Dedifferentiated amniotic fluid mesenchymal stem cell (primary cell): ENCODE measurements at regions not wholly inside any gene's neighbourhood (a gene's known extent, or its start where the extent isn't known, plus 50 kb on each side); places are given as distances from the start of the nearest gene placed in this dataset.
"Not testable (repeated sequence)": the region's sequence is repeated elsewhere in the genome, so short reads cannot be mapped to it uniquely, and the experiment has no call there.

ENCODE experiments used
- DNase-seq: peaks from one replicate; pipeline ENCODE4 v3.0.0-alpha.2; 2016; ENCODE audit errors: extremely low spot score

DNA sequence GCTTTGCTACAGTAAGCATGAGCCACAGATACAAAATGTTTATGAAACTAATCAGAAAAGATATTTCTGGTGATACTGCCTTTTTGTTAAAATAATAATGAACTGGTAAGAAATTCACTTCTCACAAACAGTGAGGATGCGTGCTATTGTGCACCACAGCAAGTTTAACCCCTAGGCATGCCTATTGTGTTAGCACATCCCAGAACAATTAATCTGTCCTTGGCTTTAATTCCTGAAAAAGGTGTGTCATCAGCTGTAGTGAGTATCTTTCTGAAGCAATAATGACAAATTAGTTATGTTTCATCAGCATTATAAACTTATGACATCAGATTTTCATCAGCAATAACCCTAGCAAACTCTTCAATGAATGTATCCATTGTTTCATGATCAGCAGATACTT, 1307.2 kb downstream of the EFNA5 start:
- no peak for DNase-seq

DNA sequence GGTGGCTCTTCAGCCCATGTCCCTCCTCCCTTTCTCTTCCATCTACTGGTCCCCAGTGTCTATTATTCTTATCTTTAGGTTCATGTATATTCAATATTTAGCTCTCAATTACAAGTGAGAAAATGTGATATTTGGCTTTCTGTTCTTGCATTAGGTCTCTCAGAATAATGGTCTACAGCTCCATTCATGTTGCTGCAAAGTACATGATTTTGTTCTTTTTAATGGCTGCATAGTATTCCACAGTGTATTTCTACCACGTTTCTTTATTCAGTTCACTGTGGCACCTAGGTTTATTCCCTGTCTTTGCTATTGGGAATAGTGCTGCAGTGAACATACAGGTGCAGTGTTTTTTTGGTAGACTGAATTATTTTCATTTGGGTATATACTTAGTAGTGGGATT, 1308.8 kb downstream of the EFNA5 start:
- no peak for DNase-seq

DNA sequence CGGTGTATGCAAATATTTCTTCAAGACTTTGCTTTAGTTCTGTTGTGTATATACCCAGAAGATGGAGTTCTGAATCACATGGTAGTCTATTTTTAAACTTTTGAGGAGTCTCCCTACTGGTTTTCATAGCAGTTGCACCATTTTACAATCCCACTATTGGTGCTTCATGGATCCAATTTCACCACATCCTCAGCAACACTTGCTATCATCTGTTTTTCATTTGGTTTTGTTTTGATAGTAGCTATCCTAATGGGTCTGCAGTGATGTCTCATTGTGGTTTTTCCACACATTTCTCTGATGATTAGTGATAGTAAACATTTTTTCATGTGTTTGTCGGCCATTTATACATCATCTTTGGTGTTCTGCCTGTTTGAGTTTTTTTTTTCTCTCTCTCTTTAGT, 1339.3 kb downstream of the EFNA5 start:
- DNase-seq, result peak; percentile 78

DNA sequence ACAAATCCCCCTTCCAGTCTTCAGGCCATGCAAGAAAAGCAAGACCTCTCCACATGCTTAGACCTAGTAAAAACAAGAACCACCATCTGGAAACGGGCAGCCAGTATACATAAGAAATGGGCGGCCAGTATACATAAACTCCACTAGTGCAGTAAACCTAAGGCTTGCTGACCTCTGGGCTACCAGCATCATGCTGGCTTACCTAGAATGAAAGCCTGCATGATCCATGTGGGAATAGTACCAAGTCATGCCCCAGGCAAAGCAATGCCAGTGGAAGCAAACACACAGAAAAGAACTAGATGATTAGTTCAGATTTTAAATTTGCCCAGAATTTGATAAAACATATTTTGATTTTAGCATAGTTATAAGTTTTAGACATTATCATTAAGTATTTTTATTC, 1346.4 kb downstream of the EFNA5 start:
- DNase-seq, result no peak

DNA sequence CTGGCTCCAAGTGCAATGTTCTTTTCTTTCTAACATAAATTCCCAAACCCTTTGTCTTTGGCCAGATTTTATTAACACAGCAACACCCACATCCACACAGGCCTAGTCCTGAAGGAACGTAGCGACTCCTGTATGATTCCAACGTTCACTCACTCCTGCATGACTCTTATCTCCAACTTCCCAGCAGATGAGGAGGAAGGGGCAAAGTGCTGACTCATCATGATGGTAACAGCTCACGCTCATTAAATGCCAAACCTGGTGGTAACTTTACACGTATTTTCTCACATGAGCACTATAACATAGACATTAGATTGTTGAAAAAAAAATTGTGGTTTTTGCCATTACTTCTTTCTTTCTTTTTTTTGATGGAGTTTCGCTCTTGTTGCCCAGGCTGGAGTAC, 1349.5 kb downstream of the EFNA5 start:
- DNase-seq, result no peak

DNA sequence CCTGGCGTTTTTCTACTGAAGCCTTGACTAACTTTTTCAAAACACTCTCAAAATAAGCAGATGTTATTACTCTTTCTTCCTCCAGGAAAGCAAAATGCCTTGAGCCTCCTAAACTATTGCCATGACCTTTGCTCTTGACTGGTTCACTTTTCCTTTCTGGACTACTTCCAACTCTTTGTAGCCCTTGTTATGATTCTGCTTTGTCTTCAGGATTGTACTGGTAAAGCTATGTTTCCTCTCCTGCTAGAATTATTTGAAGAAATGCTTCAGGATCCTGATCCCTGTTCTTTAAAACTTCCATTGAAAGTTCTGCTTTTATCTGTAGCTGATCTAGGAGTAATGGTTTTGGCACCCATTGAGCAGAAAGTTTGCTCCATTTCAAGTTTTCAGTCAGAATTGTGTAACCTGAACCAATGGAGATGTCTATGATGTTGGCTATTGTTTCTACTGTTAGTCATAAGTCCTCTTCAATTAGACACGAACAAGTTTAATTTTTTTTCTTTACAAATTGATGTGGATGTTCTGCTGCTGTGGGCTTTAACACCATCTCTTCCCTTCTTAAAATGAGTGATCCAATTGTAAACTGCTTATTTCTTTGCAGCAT, 1356.4 kb downstream of the EFNA5 start:
- DNase-seq, result peak; percentile 48

DNA sequence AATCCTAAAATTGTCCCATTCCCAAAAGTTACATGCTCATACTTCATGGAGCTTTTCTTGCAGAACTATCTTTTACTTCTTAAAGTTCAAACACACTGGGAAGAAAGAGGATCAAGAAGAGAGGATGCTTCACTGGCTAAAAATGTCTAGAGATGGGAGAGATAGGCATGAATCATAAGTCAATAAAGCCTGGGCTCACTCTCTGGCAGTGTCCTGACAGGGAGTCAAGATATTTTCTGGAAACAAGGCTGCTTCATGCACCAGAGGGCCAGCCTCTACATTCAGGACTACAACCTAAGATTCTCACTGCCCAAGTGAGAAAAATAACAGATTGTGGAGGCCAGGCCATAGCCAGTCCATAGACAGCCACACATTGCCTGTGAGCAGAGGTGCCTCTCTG, 1358.4 kb downstream of the EFNA5 start:
- peak; percentile 44 for DNase-seq

DNA sequence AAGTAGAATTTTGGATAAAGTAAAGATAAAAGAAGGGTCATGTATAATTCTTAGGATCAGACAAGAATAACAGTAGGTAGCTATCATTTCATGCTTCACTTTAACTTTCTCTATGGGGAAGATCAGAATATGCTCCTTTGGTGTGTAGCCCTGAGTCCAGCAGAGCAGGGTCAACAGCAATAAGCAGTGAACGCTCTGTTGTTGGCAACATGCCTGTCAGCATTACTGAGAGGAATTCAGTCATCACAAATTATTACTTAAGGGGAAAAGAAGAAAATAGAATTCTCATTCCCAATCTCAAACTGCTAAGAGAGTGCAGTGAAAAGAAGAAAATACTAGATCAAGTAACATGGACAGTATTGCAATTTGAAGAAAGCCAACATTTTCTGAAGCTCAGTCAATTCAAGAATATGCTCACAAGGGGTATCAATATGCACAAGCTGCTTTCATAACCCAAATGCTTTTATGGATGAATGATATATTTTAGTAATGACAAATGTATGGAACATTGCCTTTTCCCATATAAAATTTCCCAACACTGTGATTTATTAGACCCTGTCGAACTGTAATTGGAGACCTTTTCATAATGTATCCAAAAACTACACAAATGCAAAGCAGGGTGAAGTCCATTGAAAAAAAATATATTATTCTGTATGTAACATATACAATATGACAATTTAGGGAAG, 1359.4 kb downstream of the EFNA5 start:
- peak; percentile 23 for DNase-seq

DNA sequence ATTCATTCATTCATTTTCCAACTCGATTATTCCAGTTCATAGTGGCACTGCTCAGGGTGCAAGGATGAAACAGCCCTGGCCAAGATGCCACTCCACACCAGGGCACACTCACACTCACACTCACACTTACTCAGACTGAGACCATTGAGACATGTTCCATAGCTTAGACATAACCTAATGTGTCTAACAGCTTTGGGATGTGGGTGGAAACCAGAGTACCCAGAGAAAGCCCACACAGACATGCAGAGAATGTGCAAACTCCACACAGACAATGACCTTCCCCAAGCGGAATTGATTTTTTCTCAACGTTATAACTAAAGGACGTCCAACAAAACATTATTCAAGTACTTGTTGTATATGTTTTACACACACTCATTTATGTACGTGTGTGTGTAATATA, 1363.5 kb downstream of the EFNA5 start:
- DNase-seq, result no peak

DNA sequence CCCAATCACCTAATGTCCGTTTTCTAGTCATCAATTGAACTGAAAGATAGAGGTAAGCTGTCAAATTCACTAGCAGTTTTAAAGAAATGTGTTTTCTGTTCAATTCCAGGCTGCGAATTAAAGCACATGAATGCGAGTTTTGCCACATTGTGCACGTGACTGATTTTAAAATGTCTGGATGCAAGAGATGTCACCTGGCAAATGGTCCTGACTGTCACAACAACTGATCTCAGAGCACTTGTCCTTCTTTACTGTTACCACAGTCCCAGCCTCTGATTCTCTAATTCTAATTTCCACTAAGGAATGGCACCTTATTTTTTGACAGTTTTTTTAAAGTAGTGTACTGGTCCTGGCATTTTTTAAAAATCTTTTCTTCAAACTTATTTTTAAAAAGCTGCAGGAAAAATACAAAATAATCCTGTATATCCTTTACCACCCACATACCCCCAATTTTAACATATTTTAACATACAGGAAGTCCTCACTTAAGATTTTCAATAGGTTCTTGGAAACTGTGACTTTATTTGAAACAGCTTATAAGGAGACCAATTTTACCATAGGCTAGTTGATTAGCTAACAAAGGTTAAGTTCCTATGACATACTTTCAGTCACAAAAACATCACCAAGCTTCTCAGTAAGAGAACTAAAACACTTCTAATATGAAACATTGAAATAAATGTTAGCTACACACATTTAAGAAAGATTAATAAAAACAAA, 1364.3 kb downstream of the EFNA5 start:
- DNase-seq, result no peak

DNA sequence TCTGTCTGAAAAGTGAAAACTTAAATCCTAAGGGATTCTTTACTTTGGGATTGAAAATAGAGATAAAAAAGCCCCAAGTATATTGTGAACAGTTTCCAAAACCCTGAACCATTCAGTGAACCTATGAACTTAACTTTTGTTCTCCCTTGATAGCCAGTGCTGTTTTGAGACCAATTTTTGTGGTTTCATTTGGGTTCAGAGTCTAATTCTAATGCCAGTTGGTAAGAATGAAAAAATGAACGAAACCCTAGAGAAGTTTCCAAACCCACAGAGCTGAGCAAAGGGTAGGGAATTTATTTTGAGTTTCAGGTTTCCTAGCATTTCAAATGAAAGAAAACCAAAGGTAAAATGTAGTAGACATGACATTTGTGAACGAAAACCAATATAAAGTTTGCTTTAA, 1366.8 kb downstream of the EFNA5 start:
- DNase-seq, result peak; percentile 34

DNA sequence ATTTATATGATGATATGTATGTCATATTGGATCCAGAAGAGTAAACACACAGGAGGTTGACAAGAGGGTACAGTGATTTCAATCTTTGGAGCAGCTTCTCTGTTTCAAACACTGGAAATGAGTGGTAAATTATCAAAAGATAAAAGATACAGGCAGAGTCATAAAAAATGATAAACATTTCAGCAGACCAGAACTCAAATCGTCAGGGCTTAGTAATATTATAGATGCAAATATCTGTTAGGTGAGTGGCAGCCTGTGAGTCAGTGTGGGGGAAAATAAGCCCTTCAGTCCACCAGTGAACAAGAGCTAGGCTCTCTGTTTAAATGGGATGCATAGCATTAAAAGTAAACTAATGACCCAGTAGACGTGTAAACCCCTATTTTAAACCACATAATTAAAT, 1378.1 kb downstream of the EFNA5 start:
- no peak for DNase-seq

DNA sequence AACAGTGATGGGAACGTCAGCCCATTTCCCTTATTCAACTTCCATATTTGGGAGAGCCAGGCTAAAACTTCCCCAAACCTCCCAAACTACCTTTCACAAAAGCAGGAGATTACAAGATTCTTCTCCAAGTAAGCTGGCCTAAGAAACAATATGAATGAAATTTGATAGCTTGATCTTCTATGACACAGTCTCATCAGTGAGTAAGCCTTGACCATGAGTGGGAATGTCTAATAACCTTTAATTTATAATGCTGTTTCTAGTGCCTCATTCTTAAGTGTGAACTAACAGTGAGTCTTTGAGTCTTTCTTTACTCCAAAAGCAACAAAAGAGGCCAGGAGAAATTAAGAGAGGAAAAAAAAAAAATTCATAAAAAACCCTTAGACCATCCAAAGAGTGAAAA, 1379.9 kb downstream of the EFNA5 start:
- DNase-seq, result no peak

DNA sequence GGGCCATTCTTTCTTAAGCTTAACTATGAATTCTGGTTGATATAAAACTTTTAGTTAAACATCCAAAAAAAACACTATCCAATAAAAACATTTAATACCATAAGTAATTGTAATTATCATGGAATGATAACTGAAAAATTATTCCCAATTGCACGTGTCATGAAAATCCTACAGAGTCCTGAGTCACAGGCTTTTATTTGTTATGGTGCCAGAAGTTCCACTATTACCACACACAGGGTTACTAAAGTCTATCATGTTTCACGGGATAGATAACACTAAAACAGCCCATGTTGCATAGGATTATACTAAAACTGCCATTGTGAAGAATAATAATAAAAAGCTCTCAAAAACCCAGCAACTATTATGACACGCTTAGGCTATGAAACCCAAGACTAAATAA, 1381.8 kb downstream of the EFNA5 start:
- no peak for DNase-seq

DNA sequence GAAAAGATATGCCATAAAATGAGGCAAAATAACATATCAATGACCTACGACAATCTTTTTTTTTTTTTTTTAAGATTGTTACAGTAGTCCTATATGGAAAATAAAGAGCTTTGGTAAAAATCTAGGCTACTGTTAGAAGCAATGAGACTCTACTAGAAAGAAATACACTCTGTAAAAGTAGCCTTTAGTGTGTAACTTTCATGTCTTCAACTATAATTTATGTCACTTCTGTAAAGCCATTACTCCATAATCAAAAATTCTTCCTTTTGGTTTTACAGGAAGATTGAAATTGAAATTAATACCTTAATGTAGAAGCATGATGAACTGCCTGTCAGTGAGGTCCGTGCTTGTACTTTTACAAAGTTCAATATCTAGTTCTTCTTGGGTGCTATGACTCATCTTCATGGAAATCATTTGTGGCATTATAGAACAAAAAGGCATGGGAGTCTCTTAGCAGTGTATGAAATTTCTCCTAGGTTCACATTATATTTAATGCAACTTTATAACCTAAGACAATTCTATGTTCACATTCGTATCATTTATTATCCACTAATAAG, 1393.1 kb downstream of the EFNA5 start:
- DNase-seq, result no peak

DNA sequence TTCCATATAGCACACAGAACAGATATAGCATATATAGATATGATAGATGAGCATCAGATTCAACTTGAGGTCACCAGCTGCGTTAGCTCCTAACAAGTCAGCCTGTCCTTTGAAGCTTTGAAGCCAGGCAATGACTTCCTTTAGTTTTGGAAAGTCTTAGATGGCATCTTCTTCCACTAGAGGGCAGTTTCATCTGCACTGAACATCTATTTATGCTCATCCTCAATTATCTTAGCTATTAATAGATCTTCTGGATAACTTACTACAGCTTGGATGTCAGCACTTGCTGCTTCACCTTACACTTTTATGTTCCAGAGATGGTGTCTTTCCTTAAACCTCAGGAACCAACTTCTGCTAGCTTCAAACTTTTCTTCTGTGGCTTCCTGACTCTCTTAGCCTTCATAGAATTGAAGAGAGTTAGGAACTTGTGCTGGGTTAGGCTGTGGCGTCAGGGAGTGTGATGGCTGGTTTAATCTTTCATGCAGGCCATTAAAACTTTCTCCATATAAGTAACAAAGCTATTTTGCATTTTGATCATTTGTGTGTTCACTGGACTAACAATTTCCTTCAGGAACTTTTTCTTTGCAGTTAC, 1401.4 kb downstream of the EFNA5 start:
- peak; percentile 32 for DNase-seq

DNA sequence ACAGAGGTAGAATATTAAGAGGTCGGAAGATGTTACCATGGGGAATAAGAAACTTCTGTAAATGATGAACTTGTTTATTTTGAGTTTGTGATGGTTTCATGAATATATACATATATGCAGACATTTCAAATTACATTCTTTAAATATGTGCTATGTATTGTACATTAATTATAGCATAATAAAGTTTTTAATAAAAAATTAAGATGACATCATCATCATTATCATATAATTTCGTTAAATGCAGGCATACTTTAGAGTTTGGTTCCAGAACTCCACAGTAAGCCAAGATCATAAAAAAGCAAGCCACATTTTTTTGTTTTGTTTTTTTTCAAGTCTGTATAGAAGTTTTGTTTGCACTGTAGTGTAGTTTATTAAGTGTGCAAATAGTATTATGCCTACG, 1403.5 kb downstream of the EFNA5 start:
- DNase-seq, result no peak

DNA sequence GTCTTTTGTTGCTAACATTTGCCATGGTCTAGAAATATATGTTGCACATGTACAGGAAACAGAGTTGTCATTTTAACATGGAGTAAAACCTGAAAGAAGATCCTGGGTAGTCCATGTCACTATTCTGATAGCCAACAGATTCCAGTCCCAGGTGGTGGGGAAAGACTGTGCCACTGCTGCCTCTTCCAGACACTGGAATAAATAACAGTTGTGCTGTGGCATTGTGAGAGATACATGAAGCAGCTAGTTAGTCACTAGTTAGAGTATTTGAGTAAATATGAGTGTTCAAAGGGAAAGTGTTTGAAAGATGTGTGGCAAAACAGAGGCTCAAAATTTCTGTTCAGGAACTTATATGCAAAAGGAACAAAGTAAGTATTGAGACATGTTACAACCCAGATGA, 1408.3 kb downstream of the EFNA5 start:
- DNase-seq, result no peak

DNA sequence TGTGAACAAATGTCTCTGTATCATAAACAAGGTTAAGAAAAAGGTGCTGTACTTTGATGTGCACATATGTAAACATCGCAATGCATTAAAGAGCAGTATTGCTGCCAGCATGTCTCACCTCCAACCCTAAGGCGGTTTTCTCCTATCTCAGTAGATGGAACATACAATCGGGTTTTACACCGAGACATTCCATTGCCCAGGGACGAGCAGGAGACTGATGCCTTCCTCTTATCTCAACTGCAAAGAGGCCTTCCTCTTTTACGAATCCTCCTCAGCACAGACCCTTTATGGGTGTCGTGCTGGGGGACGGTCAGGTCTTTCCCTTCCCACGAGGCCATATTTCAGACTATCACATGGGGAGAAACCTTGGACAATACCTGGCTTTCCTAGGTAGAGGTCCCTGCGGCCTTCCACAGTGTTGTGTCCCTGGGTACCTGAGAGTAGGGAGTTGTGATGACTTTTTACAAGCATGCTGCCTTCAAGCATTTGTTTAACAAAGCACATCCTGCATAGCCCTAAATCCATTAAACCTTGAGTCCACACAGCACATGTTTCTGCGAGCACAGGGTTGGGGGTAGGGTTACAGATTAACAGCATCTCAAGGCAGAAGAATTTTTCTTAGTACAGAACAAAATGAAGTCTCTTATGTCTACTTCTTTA, 1411.2 kb downstream of the EFNA5 start:
- not testable (repeated sequence) for DNase-seq

DNA sequence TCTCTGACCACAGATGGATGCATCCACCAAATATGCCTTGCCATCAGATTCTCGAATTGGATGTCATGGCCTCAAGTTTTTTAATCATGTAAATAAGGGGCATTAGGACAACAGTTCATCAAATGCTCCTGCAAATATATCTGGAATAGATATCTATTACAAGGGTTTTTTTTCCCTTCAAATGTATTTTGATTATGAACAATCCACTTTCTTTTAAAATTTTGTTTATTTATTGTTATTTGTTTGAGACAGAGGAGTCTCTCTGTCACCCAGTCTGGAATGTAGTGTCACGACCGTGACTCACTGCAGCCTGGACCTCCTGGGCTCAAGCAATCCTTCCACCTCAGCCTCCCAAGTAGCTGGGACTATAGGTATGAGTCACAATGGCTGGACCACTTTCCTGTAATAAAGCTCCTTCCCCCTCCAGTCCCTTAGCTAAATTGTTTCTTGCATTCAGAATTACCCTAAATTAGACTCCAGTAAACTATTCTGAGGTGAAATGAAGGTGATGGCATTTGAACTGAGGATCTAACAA, 1412.1 kb downstream of the EFNA5 start:
- DNase-seq, result no peak

DNA sequence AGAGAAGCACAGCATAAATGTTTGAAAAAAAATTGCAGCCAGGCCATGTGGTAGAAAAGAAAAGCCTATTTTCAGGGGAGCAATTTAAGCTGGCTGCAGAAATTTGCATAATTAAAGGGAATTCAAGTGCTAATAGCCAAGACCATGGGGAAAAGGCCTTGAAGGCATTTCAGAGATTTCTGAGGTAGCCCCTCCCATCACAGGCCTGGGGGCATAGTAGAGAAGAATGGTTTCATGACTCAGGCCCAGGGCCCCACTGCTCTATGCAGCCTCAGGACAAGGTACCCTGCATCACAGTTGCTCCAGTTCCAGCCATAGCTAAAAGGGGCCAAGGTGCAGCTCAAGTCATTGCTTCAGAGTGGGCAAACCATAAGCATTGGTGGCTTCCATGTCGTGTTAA, 1416.0 kb downstream of the EFNA5 start:
- DNase-seq, result no peak
